Fibroblast of peridontal ligament (primary cell): ENCODE measurements at regions not wholly inside any gene's neighbourhood (a gene's known extent, or its start where the extent isn't known, plus 50 kb on each side); places are given as distances from the start of the nearest gene placed in this dataset.
"Not testable (repeated sequence)": the region's sequence is repeated elsewhere in the genome, so short reads cannot be mapped to it uniquely, and the experiment has no call there.

ENCODE experiments used
- DNase-seq: peaks from one replicate; pipeline ENCODE4 v3.0.0-alpha.2; 2010; ENCODE audit errors: extremely low read depth

DNA sequence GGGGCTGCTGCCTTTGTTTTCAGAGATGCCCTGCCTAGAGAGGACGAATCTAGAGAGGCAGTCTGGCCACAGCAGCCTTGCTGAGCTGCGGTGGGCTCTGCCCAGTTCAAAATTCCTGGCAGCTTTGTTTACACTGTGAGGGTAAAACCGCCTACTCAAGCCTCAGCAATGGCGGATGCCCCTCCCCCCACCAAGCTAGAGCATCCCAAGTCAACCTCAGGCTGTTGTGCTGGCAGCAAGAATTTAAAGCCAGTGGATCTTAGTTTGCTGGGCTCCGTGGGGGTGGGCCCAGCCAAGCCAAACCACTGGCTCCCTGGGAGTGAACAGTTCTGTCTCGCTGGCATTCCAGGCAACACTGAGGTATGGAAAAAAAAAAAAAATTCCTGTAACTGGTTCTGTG, 970.9 kb downstream of the TBC1D32 start:
- no peak for DNase-seq

DNA sequence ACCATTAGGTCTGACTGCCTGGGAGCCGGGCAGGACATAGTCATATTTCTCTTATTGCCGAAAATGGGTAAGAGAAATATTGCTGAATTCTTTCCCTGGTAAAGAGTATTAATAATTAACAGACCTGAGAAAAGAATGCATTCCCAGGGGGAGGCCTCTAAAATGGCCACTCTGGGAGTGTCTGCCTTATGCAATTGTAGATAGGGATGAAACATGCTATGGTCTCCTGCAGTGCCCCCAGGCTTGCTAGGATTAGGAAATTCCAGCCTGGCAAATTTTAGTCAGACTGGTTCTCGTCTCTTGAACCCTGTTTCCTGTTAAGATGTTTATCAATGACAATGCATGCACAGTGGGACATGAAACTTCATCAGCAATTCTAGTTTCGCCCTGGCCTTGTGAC, 975.7 kb downstream of the TBC1D32 start:
- not testable (repeated sequence) for DNase-seq

DNA sequence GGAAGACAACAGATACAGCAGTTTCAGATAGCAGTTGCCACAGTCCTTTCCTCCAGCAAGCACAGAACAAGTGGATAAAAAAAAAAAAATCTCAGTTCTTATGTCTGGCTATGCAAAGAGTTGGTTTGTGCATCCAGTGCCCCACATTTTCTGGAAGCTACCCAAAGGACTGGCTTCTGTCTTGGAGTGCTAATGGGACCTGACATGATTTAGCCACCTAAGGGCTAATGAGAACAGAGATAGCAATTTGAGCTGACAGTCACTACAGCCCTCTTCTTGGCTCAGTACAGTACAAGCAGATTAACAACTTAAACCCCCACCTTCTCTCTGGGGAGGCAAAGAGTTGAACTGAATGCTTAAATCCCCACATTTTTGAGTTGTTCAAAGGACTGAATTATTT, 976.8 kb downstream of the TBC1D32 start:
- DNase-seq: no peak

GRCh38 chr6:120355822-120356221, 978.5 kb downstream of the TBC1D32 start:
- no peak for DNase-seq

DNA sequence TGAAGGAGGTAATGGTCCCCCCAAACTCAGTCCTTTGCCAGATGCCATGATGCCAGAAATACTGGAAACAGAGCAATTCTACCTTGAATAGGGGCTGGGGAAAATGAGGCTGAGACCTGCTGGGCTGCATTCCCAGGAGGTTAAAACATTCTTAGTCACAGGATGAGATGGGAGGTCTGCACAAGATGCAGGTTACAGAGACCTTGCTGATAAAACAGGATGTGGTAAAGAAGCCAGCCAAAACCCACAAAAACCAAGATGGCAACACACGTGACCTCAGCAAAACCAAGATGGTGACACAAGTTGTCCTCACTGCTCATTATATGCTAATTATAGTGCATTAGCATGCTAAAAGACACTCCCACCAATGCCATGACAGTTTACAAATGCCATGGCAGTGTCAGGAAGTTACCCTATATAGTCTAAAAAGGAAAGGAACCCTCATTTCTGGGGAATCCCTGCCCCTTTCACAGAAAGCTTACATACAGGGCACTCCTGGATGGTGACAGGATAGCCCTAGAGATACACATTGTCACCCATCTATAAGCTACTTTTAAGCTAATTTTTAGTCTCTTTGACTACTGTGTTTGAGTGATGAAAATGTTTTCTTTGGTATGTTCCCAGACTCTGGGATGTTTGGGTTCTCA, 979.7 kb downstream of the TBC1D32 start:
- no peak for DNase-seq

DNA sequence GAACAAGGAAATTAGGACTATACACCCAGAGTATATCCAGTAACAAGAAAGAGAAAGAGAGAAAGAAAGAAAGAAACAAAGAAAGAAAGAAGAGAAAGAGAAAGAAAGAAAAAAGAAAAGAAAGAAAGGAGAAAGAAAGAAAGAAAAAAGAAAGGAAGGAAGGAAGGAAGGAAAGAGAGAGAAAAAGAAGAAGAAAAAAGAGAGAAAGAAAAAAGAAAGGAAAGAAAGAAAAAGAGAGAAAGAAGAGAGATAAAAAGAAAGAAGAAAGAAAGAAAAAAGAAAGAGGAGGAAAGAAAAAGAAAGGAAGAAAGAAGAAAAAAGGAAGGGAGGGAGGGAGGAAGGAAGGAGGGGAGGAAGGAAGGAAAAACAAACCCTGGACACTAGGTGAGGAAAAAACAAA, 981.8 kb downstream of the TBC1D32 start:
- DNase-seq: no peak

GRCh38 chr6:120348926-120349325, 985.4 kb downstream of the TBC1D32 start:
- DNase-seq: no peak

DNA sequence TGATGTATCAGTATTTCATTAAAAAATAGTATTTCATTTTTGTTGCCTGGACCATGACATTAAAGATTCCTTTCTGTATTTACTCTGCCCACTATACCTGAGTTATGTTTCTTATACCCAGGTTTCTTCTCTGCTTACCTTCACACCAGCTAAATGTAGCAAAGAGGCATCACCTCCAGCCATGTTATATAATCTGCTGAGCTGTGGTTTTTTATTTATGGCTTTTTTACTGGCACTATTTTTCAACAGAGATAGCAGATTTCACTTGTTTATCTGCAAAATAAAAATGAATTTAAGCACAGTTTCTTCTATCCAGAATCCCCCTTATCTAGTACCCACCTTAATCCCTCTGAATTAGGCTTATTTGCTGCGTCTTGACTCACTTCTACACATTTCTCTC, 979.0 kb upstream of the MAN1A1 start:
- no peak for DNase-seq

DNA sequence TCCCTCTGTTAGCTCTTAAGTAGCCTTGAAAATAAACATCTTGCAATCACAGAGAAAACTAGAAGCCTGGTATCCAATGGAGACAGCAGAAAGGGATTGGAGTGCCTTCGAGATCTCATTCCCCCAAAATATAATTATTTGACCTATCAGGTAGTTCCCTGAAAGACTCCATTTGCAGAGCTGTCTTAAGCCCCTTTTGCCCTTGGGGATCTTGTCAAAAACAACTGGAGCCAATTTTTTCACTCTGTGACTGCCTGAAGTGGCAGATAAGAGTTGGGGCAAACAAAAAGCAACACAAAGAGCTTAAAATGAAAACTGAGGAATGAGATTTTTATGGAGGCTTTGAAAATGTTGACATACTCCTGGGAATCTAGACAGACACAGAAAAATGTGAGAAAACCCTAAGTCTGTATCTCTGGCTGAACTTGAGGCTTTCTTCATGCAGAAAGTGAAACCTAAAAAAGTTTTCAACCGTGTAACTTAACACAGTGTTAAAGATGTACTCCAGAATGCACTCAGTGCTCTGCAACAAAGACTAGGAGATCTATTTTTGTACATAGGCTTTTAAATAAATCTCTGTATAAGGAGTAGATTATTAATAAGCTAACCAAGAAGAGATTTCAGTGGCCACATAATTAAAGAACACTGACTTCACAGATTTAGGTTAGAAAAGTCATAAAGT, 971.1 kb upstream of the MAN1A1 start:
- DNase-seq: no peak

DNA sequence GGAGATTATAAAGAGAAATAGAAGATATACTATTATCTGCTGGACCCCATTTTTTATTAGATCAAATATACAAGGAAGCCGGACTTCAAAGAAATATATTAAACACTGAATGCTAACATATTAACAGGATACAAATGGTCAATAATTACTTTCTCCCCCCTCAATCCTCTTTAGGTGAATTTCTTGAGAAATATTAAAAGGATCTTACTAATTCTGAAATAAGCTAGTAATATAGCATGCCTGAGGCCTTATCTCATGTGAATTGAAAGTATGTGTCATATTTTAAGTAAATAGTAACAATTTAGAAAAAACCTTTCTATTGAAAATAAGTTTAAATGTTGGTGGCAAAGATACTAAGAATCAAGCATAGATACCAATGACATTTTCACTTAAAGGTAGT, 954.7 kb upstream of the MAN1A1 start:
- no peak for DNase-seq

- no peak for DNase-seq
Measured at GRCh38 chr6:120303527-120303926, 954.0 kb upstream of the MAN1A1 start.

DNA sequence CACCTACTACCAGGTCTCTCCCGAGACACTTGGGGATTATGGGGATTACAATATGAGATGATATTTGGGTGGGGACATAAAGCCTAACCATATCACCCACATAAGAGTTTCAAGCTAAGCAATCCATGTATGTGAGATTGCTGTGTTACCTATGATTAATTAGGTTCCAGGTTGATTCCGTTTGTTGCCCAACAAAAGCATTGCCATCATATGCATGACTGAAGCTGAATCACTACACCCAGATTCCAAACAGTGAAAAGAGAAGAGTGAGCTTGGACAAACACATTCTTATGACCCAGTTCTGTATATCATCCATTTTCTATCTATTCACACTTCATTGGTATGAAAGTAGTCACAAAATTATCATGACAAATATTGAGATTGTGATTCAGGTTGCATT, 952.5 kb upstream of the MAN1A1 start:
- DNase-seq: no peak

DNA sequence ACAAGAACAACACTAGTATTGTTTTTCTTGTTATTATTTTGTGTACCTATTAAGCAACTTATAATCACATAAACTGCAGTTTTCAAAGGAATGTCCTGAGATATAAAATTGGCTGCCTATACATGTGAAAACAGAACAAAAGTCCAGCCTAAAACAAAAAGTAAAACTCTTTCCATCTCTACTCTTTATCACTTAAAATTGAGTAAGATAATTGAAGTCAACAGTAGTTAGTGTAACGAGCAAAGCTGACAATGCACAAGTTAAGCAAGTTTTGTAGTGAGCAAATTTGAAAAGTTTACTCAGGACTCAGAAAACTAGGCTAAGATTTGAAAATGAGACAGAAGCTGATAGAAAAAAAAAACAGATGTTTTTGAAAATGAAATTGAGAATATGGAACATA, 941.4 kb upstream of the MAN1A1 start:
- no peak for DNase-seq

- DNase-seq: no peak
Measured at GRCh38 chr6:120282005-120282404, 932.4 kb upstream of the MAN1A1 start.

GRCh38 chr6:120279466-120280167, 930.1 kb upstream of the MAN1A1 start:
- DNase-seq: no peak

DNA sequence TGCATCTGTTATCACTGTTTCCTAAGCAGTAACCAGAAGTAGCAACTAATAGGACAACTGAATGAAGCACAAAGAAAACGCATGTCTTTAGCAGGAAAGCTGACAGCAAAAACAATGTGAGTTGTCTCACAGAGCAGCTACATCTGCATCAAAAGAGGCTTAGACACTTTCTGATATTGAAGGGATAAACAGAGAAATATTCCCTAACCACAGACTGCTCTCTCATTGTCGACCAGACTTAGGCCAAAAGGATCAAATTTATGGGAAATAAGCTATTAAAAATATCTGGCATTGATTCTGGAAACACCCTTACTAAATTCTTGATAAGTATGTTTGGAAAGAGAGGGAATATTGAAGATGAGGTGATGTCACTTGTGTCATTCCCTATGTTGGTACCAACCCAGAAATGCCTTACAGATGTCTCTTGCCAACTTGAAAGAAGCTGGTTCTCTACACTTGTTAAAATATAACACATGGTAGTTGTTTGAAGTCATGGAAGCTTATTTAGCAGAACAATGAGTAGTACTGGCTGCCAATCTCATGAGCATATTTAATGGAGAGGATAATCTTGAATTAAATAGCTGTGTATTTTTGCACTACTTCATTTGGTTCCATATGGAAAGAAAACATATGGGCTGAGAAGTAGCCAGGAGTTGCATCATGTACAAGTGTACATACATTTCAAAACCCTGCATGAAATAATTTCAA, 929.3 kb upstream of the MAN1A1 start:
- no peak for DNase-seq

DNA sequence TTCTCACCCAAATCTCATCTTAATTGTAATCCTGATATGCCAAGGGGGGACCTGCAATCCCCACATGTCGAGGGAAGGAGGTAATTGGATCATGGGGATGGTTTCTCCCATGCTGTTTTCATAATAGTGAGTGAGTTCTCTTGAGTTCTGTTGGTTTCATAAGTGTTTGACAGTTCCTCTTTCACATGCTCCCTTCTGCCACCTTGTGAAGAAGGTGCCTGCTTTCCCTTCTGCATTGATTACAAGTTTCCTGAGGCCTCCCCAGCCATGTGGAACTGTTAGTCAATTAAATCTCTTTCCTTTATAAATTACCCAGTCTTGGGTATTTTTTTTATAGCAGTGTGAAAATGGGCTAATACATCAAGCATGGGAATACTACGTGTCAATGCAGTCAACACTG, 925.0 kb upstream of the MAN1A1 start:
- no peak for DNase-seq

- no peak for DNase-seq
Measured at GRCh38 chr6:120273411-120273810, 923.9 kb upstream of the MAN1A1 start.

GRCh38 chr6:120272038-120272437, 922.5 kb upstream of the MAN1A1 start:
- no peak for DNase-seq

DNA sequence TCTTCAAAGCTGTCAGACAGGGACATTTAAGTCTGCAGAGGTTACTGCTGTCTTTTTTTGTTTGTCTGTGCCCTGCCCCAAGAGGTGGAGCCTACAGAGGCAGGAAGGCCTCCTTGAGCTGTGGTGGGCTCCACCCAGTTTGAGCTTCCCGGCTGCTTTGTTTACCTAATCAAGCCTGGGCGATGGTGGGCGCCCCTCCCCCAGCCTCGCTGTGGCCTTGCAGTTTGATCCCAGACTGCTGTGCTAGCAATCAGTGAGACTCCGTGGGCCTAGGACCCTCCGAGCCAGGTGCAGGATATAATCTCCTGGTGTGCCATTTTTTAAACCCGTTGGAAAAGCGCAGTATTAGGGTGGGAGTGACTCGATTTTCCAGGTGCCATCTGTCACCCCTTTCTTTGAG, 918.7 kb upstream of the MAN1A1 start:
- not testable (repeated sequence) for DNase-seq

- no peak for DNase-seq
Measured at GRCh38 chr6:120262354-120262753, 912.8 kb upstream of the MAN1A1 start.

DNA sequence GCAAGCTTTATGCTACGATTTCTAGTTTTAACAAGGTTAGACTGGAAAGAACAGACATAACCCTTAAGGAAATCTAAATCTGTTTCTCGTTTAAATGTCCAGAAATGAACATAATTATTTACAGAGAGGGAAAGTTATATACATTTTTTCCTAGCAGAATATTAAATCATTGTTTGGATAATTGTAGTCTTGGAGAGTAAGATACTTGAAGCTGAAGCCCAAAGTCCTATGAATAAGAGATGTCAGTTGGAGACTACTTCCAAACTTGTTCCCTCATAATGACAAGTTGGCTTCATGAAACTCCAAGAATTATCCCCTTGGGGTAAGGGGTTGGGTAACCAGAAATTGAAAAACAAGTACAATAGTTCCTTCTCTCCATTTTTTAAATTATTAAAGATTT, 911.1 kb upstream of the MAN1A1 start:
- no peak for DNase-seq

DNA sequence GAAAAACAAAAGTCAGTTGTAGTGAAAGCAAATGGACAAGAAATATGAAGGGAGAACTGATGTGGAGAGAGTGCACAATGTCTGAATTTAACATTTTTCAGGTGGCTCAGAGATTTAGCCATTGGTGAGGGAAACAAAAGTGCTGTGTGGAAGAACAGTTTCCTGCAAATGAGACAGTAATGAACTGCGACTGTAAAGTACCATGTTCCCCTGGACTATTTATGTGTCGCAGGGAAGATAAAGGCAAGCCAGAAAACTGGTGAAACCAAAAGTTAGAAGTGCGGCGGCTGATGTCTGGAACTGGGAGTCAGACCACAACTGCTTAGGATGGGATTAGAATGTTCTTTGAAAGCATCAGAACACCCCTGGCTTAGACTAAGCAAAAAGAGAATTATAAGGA, 905.1 kb upstream of the MAN1A1 start:
- DNase-seq: no peak
